ENCODE measurements at regions not wholly inside any gene's neighbourhood (a gene's known extent, or its start where the extent isn't known, plus 50 kb on each side); places are given as distances from the start of the nearest gene placed in this dataset.
"Not testable (repeated sequence)": the region's sequence is repeated elsewhere in the genome, so short reads cannot be mapped to it uniquely, and the experiment has no call there.

DNA sequence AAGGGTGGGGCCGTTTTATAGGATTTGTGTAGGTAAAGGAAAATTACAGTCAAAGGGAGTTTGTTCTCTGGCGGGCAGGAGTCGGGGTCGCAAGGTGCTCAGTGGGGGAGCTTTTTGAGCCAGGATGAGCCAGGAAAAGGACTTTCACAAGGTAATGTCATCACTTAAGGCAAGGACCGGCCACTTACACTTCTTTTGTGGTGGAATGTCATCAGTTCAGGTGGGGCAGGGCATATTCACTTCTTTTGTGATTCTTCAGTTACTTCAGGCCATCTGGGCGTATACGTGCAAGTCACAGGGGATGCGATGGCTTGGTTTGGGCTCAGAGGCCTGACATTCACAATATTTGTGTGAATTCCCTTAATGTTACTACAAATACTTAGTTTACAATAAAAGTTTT lies 88.2 kb upstream of the MAP3K7 start:
- not testable (repeated sequence) for DNase-seq

DNA sequence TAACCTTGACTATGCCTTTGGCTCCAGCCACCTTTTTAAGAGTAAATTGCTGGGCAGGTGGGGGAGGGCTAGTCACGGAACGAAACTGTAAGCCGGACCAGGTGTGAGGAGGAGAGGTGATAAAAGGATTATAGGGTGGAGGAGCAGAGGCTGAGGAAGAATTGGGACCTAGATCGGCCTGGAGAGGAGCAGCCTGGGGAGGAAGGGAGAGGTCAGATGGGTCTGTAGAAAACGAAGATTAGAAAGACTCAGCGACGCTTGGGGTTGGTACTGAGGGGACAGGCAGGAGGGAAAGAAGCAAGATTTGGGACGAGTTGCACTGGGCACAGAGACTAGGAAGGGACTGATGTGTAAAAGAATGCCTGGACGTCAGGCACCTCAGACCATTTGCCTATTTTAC lies 87.2 kb upstream of the MAP3K7 start:
- DNase-seq = not testable (repeated sequence)

DNA sequence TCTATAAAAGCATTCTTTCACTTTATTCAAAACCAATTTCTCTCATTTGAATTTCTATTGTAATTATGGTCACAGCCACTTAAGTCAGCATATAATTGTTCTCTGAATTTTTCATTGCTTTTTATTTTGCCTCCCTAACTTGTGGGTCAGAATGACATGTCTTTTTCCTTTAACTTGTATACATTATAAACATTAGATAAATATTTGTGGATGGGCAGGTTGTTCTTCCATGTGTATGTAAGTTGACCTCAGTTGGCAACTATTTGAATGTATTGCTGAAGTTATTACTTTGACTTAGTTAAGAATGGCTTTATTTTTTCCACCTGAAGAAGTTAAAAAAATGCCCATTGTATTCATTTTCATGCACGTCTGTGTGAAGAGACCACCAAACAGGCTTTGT lies 83.0 kb upstream of the MAP3K7 start:
- no peak for DNase-seq

DNA sequence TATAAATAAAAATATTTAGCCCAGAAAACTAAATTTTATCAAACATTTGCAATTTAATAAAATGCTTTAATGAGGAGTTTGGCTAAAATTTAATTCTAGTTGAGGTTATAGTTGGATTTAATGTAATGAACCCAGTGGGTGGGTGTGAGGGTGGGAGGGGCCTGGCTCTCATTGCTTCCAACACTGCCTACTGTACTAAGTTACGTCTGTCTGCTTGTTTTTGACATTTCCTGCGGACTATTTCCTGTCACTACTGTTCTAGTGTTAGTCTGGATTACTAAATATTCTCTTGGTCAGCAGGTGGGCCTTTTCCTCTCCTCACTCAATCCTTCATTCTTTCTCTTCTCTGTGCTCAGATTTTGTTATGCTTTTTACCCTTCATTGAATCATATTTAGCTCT lies 82.5 kb upstream of the MAP3K7 start:
- DNase-seq = no peak

DNA sequence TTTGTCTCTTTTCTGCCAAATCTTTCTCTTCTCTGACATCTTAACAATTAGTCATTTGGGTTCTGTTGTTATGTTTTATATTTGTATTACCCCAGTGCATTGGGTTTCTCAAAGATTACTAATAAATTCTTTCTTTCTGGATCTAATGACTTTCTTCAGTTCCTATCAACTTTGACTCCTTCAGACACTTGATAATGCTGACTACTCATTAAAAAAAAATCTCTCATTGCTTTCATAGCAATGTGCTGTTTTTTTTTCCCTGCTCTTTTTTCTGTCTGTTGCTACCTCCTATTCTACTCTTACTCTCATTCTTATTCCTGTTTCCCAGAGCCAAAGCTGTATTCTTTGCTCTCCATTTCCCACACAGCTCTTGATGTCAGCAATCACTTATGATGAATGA lies 81.3 kb upstream of the MAP3K7 start:
- no peak for DNase-seq

DNA sequence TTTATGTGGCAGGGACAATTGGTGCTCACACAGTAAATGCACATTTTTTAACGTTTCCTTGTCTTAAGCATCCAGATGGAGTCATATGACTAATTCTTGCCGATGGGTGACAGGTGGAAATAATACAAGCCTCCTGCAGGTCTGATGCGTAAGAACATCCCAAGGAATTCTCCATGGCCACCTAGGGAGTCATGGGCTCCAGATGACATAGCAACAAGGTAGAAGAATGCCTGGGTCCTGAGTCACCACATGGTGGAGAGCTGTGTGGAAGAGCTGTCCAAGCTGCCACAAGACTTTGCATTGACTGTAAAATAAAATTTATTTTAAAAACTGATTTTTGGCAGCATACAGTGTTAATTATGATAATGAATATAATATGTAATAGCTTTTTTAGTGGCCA lies 77.0 kb upstream of the MAP3K7 start:
- DNase-seq = no peak

DNA sequence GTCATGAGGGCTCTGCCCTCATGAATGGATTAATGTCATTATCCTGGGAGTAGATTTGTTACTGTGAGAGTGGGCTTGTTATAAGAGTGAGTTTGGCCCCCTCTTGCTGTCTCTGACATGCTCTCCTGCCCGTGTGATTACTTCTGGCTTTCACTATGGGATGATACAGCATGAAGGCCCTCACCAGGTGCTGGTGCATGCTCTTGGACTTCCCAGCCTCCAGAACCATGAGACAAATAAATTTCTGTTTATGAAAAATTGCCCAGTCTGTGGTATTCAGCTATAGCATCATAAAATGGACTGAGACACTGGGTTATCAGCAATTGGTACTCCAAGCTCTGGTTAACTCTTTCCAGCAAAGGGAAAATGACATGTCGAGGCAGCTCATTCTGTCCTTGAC lies 76.2 kb upstream of the MAP3K7 start:
- DNase-seq = no peak

DNA sequence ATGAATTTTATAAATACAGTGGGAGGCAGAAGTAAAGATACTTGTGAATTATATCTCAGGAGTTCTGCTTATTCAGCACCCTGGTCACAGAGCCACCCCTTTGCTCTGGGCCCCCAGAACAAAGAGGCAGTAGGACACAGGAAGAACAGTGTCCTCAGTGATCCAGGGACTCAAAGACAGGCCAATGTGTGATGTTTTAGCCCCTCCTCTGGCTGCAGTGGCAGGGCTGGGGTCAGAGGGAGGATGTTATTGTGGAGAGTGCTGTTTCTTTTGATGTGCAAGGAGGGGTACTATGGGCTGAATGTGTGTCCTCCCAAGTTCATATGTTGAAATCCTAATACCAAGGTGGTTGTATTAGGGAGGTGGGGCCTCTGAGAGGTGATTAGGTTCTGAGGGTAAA lies 74.1 kb upstream of the MAP3K7 start:
- DNase-seq = no peak

DNA sequence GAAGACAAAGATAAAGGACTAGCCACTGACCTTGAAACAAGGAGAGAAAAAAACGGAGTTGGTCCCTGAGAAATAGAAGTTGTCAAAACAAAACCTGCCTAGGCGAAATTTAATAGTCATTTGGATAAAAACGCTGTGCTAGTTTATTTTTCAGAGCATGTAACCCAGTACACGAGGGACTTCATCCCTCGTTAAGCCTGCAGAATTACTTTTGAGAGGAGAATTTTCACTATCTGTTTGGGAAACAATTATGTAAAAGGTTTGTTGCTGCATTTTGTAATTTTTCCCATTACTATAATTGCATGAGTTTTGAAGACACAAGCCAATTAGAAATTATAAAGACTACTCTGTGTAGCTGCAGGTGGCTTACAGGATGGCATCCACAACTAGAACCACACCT lies 71.6 kb upstream of the MAP3K7 start:
- DNase-seq = no peak

DNA sequence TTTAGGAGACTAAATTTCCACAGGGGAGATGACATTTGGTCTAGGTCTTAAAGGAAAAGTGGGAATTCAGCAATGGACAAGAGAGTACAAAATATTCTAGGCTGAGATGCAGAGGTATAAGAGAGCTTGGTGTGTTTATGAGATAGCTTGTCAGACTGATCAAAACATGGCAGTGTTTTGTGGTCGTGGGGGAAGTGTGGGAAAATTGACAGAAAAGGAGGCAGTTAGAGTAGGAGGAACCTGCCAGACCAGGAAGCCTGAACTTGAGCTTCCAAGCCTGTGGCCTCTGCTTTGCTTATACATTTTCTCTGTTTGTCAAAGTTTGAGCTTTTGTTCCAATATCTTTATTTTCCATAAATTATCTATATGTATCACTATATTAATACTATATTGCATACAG lies 69.5 kb upstream of the MAP3K7 start:
- no peak for DNase-seq

DNA sequence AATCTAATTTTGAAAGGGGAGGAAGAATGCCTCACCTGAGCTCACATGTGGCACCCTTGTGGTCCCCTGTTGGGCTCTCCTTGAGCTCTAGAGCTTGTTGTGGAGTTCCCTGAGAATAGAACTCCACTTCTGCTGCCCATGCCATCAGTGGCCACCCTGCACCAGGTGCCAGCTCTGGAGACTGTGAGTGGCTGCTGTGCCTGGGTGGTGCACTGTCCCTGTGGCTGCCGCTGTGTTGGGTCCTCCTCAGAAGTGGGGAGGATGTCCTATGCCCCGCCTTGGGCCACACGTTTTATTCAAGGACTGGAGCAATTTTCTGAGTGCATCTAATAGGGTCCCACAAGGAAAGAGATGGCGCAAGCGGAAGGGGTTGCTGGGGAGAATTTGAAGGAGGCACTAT lies 67.9 kb upstream of the MAP3K7 start:
- no peak for DNase-seq

DNA sequence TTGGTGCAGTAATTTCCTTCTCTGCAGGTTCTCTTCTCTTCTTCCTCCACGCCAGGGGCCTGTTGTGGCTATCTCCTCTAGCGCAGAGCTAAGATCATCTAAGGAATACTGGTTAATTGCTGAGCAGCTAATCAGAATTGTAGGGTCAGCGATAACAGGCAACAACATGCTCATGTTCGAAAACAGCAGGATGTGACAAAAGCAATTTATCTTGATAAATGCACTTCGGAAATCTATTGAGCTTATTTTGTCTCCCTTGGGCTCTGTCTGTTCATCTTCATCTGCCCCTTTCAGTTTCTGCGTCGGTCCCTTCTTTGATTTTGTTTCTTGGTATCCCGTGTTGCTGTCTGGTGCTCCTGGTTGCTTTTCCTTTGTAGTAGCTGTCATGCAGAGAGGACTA lies 67.3 kb upstream of the MAP3K7 start:
- no peak for DNase-seq

DNA sequence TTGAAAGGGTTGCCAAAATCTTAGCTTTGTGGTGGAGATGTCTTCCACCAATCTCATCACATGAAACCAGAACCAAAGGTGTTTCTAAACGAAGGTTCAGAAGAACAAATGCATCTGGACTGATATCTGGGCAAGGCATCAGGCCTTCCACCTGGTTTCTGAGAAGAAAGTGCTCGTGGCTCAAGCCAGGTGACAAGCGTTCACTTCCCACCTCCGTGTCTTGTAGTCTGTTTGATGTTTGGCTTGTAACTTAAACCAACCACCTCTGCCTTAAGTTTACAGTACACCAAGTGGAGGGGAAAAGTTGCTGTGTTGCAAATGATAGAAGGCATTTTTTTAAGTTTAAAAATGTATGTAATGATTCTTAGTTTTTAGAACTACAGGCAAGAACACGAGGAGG lies 66.9 kb upstream of the MAP3K7 start:
- no peak for DNase-seq

DNA sequence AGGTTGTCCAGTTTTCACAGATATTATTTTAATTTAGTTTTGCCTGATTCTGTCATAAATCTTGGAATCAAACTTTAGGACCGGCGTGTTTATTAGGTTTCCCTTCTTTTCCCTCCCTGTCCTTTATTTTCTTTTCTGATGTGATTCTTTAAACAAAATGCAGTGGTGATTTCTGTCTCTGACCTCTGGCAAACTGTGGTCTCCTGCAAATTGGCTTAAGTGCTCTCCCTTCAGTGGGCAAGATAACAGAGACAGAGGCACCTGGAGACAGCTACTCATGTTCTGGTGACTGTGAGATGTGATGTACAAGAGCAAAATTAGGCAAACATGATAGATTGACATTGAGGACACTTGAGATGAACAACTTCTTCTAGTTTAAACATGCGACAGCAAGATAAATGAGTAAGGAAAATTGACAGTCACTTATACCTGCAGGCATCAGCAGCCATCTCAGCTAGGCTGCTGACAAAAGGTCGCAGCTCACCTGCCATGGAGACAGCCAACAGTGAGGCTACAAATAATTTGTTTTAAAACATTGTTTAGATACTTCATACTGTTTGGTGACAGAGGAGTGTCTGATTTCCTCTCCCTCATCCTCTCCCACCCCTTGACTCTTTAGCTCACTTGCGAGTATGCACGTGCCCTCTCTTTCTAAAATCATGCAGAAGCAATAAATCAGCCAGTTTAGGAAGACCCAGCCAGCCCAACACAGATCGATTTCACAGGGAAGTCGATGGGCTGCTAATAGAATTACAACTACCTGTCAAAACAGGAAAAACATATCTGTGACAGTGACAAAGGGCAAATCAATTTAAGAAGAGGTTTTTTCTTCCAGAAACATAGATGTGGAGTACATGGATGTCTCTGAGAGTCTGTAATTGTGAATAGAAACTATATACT lies 63.4 kb upstream of the MAP3K7 start:
- no peak for DNase-seq

DNA sequence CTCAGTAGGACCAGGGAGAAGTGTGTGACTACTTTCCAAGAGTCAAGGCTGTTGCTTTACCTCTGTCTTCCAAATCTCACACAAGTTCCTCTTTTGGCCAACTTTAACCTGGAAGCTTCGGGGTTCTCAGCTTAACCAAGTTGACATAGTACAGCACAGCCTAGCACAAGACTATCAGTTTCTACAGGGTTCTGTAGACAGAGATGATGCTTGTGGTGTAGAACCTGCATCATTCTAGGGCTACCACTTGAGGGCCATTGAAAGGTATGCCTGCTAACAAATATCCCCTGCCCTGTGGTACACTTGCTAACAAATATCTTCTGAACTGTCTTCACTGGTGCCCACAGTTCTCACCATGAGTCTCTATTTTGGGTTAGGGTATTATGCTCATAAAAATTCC lies 62.0 kb upstream of the MAP3K7 start:
- DNase-seq = no peak

DNA sequence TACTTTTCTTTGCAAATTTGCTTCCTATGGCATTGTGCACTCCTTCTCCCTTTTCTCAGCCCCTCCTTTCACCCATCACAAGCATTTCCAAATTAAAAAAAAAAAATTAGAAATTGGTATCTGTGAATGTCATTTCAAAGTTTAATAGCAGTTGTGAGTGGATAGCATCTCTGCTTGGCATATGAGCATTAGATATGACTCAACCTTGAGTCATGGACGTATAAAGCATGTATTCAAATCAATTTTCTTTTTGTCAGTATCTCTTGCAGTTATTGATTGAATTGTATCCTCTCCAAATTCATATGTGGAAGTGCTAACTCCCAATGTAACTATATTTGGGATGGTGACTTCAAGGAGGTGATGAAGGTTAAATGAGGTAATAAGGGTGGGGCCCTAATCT lies 60.1 kb upstream of the MAP3K7 start:
- no peak for DNase-seq

DNA sequence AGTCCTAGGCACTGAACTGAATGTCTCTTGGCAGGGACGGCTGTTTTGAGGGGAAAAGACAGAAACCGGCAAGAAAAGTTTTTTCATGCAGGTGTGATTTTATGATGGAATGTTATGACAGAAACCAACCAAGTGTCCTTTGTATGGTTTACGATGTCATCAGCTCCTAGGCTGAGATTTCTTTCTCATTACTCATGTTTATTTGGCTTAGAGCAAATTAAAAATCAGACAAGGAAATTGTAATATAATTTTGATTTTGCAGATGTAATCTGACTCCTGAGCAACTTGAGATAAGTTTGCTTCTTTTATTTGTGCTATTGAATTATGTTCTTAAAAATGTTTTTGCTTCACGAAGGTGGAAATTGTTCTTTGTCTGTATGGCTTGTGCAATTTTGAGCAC lies 58.8 kb upstream of the MAP3K7 start:
- DNase-seq = no peak

DNA sequence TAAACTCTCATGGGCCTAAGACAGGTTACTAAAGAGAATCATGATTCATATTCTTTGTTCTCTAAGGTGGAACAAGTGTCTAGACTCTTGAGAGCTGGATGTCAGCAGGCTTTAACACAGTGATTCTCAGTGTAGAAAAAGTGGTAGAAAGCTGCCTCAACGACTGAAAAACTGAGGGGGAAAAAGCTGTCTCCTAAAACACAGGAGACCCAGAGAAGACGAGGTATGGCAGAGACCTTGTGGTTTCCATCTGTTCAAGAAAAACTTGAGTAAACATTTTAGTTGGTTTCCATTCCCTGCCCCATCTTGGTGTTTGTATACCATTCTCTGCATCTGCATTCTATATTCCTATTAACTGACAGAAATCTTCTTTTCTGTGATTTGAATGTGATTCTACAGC lies 57.6 kb upstream of the MAP3K7 start:
- DNase-seq = no peak

DNA sequence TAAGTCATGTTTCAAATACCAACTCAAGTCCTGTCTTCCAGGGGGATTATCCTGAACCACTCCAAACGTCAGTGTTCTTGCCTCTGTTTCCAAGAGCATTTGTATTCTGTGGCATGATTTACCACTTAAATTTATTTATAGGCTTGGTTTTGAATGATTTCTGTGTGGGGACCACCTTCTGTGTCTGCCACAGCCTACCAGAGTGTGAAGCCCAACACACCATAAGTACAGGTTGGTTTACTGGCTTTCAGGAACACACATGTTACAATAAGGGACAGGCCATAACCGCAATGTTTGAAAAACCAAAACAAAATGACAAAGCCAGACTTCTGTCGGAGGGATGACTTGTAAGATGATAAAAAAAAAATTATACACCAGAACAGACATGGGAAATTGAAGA lies 56.5 kb upstream of the MAP3K7 start:
- DNase-seq = no peak

DNA sequence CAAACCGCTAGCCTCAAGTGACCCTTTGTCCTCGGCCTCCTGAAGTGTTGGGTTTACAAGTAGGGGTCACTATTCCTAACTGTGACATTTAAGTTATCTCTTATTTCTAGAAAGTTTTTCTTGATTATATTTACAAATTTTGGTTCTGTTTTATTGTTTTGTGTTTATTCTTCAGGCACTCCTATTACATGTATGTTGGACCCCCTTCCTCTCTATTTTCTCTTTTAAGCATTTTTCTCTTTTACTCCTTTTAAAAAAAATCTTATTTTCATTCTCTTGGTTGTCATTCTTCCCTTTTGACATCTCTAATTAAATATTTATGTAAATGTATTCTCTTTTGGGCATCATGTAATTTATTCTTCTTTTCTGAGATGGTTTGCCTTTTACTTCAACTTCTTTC lies 50.4 kb upstream of the MAP3K7 start:
- DNase-seq = no peak
